HepG2 (cell line): ENCODE measurements at regions not wholly inside any gene's neighbourhood (a gene's known extent, or its start where the extent isn't known, plus 50 kb on each side); places are given as distances from the start of the nearest gene placed in this dataset.

Source experiments
- AGO2 ChIP-seq: fragments of 200-400 bp; formaldehyde crosslinking; optimal IDR thresholded peaks from 2 replicates; pipeline ENCODE3; 2017; ENCODE audit warnings: mild to moderate bottlenecking, low read depth, low read length, moderate library complexity
- ASH2L ChIP-seq: fragments of 300-600, 200-600 bp; sonication (generic); IDR thresholded peaks from 2 replicates; pipeline ENCODE4 v1.7.0; 2017; ENCODE audit warnings: low read depth, mild to moderate bottlenecking, moderate library complexity, mixed read lengths, low read length; ENCODE audit not compliant: insufficient read length
- CCAR2 ChIP-seq: fragments of 200-400 bp; formaldehyde crosslinking; optimal IDR thresholded peaks from 2 replicates; pipeline ENCODE3; 2018; ENCODE audit warnings: low read depth, mild to moderate bottlenecking, low read length, moderate library complexity
- GZF1 ChIP-seq: sonication (generic); formaldehyde crosslinking; IDR thresholded peaks from 2 replicates; pipeline ENCODE4 v1.5.1; 2020; ENCODE audit warnings: mild to moderate bottlenecking, missing genetic modification reagents
- HDAC1 ChIP-seq: sonication (generic); formaldehyde crosslinking; IDR thresholded peaks from 2 replicates; pipeline ENCODE4 v1.5.1; 2020; ENCODE audit warnings: mild to moderate bottlenecking, missing genetic modification reagents
- HDAC2 ChIP-seq: sonication (generic); formaldehyde crosslinking; IDR thresholded peaks from 2 replicates; pipeline ENCODE4 v1.4.0; 2020; ENCODE audit warnings: missing genetic modification reagents
- HOXA9 ChIP-seq: sonication (generic); formaldehyde crosslinking; IDR thresholded peaks from 2 replicates; pipeline ENCODE4 v1.8.1; 2022; ENCODE audit warnings: missing genetic modification reagents, mild to moderate bottlenecking, moderate library complexity, borderline replicate concordance
- JDP2 ChIP-seq: sonication (generic); formaldehyde crosslinking; IDR thresholded peaks from 2 replicates; pipeline ENCODE4 v1.8.1; 2022; ENCODE audit warnings: missing genetic modification reagents, borderline replicate concordance
- NRL ChIP-seq: sonication (generic); formaldehyde crosslinking; IDR thresholded peaks from 2 replicates; pipeline ENCODE4 v1.5.0; 2020; ENCODE audit warnings: missing genetic modification reagents, mild to moderate bottlenecking, moderate library complexity, borderline replicate concordance
- PTBP1 ChIP-seq: fragments of 200-400 bp; formaldehyde crosslinking; IDR thresholded peaks from 2 replicates; pipeline ENCODE4 v1.6.1; 2018; ENCODE audit warnings: low read length, low read depth; ENCODE audit not compliant: poor library complexity, severe bottlenecking
- RFX5 ChIP-seq: IDR thresholded peaks from 2 replicates; pipeline ENCODE4 v1.6.1; 2011; ENCODE audit warnings: low read depth, low read length, improper control_type of control experiment
- YEATS2 ChIP-seq: sonication (generic); formaldehyde crosslinking; IDR thresholded peaks from 2 replicates; pipeline ENCODE4 v1.4.0; 2020; ENCODE audit warnings: missing genetic modification reagents, borderline replicate concordance
- ZBTB7A ChIP-seq: sonication (generic); formaldehyde crosslinking; IDR thresholded peaks from 2 replicates; pipeline ENCODE4 v1.8.0; 2022; ENCODE audit warnings: mild to moderate bottlenecking, missing genetic modification reagents
- ZC3H13 ChIP-seq: sonication (generic); formaldehyde crosslinking; IDR thresholded peaks from 2 replicates; pipeline ENCODE4 v1.8.1; 2023; ENCODE audit warnings: mild to moderate bottlenecking, missing genetic modification reagents, moderate library complexity
- ZFP82 ChIP-seq: sonication (generic); formaldehyde crosslinking; IDR thresholded peaks from 2 replicates; pipeline ENCODE4 v1.5.1; 2020; ENCODE audit warnings: mild to moderate bottlenecking, missing genetic modification reagents, borderline replicate concordance
- ZMYM3 ChIP-seq: sonication (generic); formaldehyde crosslinking; IDR thresholded peaks from 2 replicates; pipeline ENCODE4 v1.5.1; 2020; ENCODE audit warnings: mild to moderate bottlenecking, missing genetic modification reagents
- ZNF10 ChIP-seq: sonication (generic); formaldehyde crosslinking; IDR thresholded peaks from 2 replicates; pipeline ENCODE4 v1.4.0; 2020; ENCODE audit warnings: mild to moderate bottlenecking, low read depth, missing genetic modification reagents, borderline replicate concordance
- ZNF121 ChIP-seq: sonication (generic); formaldehyde crosslinking; IDR thresholded peaks from 2 replicates; pipeline ENCODE4 v1.5.0; 2020; ENCODE audit warnings: mild to moderate bottlenecking, missing genetic modification reagents
- ZNF253 ChIP-seq: sonication (generic); formaldehyde crosslinking; IDR thresholded peaks from 2 replicates; pipeline ENCODE4 v1.8.0; 2022; ENCODE audit warnings: mild to moderate bottlenecking, missing genetic modification reagents, borderline replicate concordance
- ZNF280B ChIP-seq: sonication (generic); formaldehyde crosslinking; IDR thresholded peaks from 2 replicates; pipeline ENCODE4 v1.5.0; 2020; ENCODE audit warnings: missing genetic modification reagents, mild to moderate bottlenecking, borderline replicate concordance
- ZNF329 ChIP-seq: sonication (generic); formaldehyde crosslinking; IDR thresholded peaks from 2 replicates; pipeline ENCODE4 v1.9.0; 2021; ENCODE audit warnings: low read depth, mild to moderate bottlenecking, missing genetic modification reagents
- ZNF512 ChIP-seq: sonication (generic); formaldehyde crosslinking; IDR thresholded peaks from 2 replicates; pipeline ENCODE4 v1.4.0; 2020; ENCODE audit warnings: mild to moderate bottlenecking, missing genetic modification reagents
- ZNF598 ChIP-seq: sonication (generic); formaldehyde crosslinking; IDR thresholded peaks from 2 replicates; pipeline ENCODE4 v1.5.1; 2020; ENCODE audit warnings: mild to moderate bottlenecking, missing genetic modification reagents, borderline replicate concordance
- TF ChIP-seq, protein P1 (sequence below): sonication (generic); formaldehyde crosslinking; IDR thresholded peaks from 2 replicates; pipeline ENCODE4 v1.4.0; 2020; ENCODE audit warnings: missing genetic modification reagents

DNA sequence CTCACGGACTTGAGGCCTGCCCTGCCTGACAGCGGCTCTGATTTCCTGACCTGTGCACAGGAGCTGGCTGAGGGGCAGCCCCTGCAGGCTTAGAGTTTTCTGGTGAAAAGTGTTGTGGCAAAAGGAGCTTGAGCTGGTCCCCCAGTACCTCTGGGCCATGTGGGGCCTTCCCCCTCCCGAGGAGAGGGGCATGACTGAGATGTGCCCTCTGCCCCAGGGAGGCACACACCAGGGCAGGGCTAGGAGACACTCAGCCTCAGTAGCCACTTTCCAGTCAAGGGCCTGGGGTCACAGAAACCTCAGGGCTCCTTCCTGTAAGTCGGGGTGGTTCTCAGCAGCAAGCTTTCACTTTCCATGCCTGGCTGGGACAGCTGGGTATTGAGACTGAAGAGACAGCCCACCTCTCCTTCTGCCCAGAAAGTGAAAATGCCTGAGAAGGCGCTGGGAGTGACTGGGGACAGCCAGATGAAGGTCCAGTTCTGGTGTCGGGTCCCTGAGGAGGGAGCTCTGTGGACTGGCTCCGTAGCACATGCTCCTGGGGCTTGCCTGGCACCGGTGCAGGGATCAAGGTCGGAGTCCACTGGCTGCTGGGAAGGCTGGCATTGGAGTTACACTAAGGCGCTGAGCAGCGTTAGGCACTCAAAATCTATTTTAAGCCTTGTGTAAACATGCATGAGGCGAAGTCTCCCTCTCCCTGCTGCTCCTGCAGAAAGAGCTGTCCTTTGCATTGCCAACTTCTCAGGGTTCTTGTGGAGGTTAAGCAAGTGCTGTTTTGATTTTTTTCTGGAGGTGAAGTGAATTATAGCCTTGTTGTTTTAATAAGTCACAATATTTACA, 394.9 kb downstream of the GADD45G start (continued):
- TF ChIP-seq ZNF121 (CRISPR knock-in tag) (no peak), ZNF253 (CRISPR knock-in tag) (no peak), NRL (peak; percentile 70), JDP2 (CRISPR knock-in tag) (no peak), RFX5 (no peak), ZNF512 (CRISPR knock-in tag) (no peak), ZNF10 (CRISPR knock-in tag) (no peak), ZNF280B (CRISPR knock-in tag) (no peak), ASH2L (peak; percentile 37), YEATS2 (CRISPR knock-in tag) (no peak), ZNF598 (no peak), AGO2 (no peak), HDAC1 (CRISPR knock-in tag) (peak; percentile 45; the same call in 1 of the 2 replicates), GZF1 (CRISPR knock-in tag) (no peak), ZNF329 (no peak), ZMYM3 (CRISPR knock-in tag) (0 out of 2 replicates have a peak, but pooled peaks have one; percentile 9), ZC3H13 (CRISPR knock-in tag) (no peak), ZFP82 (CRISPR knock-in tag) (no peak), HOXA9 (CRISPR knock-in tag) (no peak), HDAC2 (CRISPR knock-in tag) (peak; percentile 61), ZBTB7A (CRISPR knock-in tag) (no peak), PTBP1 (no peak), CCAR2 (no peak)
- TF ChIP-seq, protein P1, sequence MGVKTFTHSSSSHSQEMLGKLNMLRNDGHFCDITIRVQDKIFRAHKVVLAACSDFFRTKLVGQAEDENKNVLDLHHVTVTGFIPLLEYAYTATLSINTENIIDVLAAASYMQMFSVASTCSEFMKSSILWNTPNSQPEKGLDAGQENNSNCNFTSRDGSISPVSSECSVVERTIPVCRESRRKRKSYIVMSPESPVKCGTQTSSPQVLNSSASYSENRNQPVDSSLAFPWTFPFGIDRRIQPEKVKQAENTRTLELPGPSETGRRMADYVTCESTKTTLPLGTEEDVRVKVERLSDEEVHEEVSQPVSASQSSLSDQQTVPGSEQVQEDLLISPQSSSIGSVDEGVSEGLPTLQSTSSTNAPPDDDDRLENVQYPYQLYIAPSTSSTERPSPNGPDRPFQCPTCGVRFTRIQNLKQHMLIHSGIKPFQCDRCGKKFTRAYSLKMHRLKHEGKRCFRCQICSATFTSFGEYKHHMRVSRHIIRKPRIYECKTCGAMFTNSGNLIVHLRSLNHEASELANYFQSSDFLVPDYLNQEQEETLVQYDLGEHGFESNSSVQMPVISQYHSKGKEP (CRISPR knock-in tag) = no peak
